Tibial nerve (tissue), 4 donors: ENCODE measurements at regions not wholly inside any gene's neighbourhood (a gene's known extent, or its start where the extent isn't known, plus 50 kb on each side); places are given as distances from the start of the nearest gene placed in this dataset.

Experiments used
- DNase-seq, 2 donors: peaks; one replicate each; pipeline ENCODE4 v3.0.0-alpha.2; 2019; ENCODE audit warnings: low spot score in 2 of 2
- H3K27ac ChIP-seq, 4 donors: fragments of 200-600 bp; sonication (generic) in 3 of 4; one replicate each; pipeline ENCODE4 v1.5.1; 2017 to 2019; ENCODE audit warnings: mild to moderate bottlenecking in 1 of 4
- H3K27me3 ChIP-seq, 2 donors: fragments of 200-600 bp; sonication (generic) in 1 of 2; one replicate each; pipeline versions ENCODE4 v1.5.1 to v1.6.0; 2017 to 2019
- H3K36me3 ChIP-seq, 3 donors: fragments of 200-600 bp; sonication (generic); one replicate each; pipeline ENCODE4 v1.5.1; 2018 to 2019
- H3K4me1 ChIP-seq, 4 donors: fragments of 200-600 bp; sonication (generic) in 3 of 4; one replicate each; pipeline ENCODE4 v1.5.1; 2017 to 2019
- H3K4me3 ChIP-seq, 4 donors: fragments of 200-600 bp; sonication (generic) in 3 of 4; one replicate each; pipeline ENCODE4 v1.5.1; 2017 to 2019; ENCODE audit warnings: mild to moderate bottlenecking in 1 of 4, moderate library complexity in 1 of 4
- H3K9me3 ChIP-seq, 4 donors: fragments of 200-600 bp; sonication (generic) in 3 of 4; one replicate each; pipeline ENCODE4 v1.5.1; 2017 to 2019
- CTCF ChIP-seq, 5 experiments: fragments of 200-600 bp in 3 of 5; fragments of 450-650 bp in 2 of 5; sonication (generic) in 3 of 5; IDR thresholded peaks; one replicate each; pipeline ENCODE4 v1.5.1; 2016 to 2019; ENCODE audit warnings: antibody characterized with exemption in 5 of 5, mild to moderate bottlenecking in 3 of 5, moderate library complexity in 2 of 5
- EP300 ChIP-seq, 2 donors: sonication (generic); formaldehyde crosslinking; IDR thresholded peaks; one replicate each; pipeline ENCODE4 v1.6.1; 2017; ENCODE audit warnings: antibody characterized with exemption in 2 of 2, mild to moderate bottlenecking in 1 of 2
- POLR2A ChIP-seq, 2 donors: fragments of 450-650 bp; IDR thresholded peaks; one replicate each; pipeline ENCODE4 v1.6.1; 2017; ENCODE audit warnings: antibody characterized with exemption in 2 of 2, mild to moderate bottlenecking in 2 of 2, moderate library complexity in 2 of 2
- WGBS, 2 donors: methylation state at CpG; one replicate each; pipeline ENCODE4 v1.1.5; 2018; 5-methylcytosine and 5-hydroxymethylcytosine counted together

DNA sequence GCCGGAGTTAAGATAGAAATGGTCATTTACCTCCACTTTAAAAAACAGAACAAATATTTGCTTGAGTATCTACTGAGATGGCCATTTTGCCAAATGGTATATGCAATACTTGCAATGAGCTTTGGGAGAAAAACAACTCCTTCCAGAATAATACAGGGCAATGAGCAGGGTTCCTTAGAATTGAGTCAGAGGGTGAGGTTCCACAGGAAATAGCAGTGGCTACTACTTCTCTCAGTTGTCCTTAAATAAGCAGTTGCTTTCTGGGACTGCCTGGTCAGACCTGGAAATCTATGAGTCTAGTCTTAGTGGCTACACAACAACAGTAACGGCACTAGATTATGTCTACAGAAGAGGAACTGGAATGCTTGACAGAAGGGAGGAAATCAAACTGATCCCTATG, 80.9 kb upstream of the CCDC85A start:
- no peak for DNase-seq
- Histone ChIP-seq H3K4me3 (no peak overlapping the region), H3K4me1 (no peaks in the 10 kb centered on the region), H3K27ac (no peak overlapping the region), H3K9me3 (no peaks in the 10 kb centered on the region), H3K27me3 (no peaks in the 10 kb centered on the region), H3K36me3 (no peaks in the 10 kb centered on the region)
- 93 to 95% methylated on average over 2 of the region's 2 CpGs for WGBS, 2 donors
- TF ChIP-seq EP300 (IDR thresholded peaks at IDR 0.05) = no peak

- H3K9me3 ChIP-seq = no peaks in the 10 kb centered on the region
- H3K27me3 ChIP-seq = no peaks in the 10 kb centered on the region
- no peak overlapping the region for H3K27ac ChIP-seq
- H3K4me3 ChIP-seq = no peak overlapping the region
- no peaks in the 10 kb centered on the region for H3K36me3 ChIP-seq
- no peak for TF ChIP-seq CTCF (IDR thresholded peaks at IDR 0.05)
- TF ChIP-seq POLR2A (IDR thresholded peaks at IDR 0.05) = no peak
- TF ChIP-seq EP300 (IDR thresholded peaks at IDR 0.05) = no peak
- DNase-seq = no peak
- 43 to 67% methylated on average over 1 of the region's 1 CpG for WGBS, 2 donors
- no peaks in the 10 kb centered on the region for H3K4me1 ChIP-seq
Measured at GRCh38 chr2:56104962-56105361, 78.8 kb upstream of the CCDC85A start.

DNA sequence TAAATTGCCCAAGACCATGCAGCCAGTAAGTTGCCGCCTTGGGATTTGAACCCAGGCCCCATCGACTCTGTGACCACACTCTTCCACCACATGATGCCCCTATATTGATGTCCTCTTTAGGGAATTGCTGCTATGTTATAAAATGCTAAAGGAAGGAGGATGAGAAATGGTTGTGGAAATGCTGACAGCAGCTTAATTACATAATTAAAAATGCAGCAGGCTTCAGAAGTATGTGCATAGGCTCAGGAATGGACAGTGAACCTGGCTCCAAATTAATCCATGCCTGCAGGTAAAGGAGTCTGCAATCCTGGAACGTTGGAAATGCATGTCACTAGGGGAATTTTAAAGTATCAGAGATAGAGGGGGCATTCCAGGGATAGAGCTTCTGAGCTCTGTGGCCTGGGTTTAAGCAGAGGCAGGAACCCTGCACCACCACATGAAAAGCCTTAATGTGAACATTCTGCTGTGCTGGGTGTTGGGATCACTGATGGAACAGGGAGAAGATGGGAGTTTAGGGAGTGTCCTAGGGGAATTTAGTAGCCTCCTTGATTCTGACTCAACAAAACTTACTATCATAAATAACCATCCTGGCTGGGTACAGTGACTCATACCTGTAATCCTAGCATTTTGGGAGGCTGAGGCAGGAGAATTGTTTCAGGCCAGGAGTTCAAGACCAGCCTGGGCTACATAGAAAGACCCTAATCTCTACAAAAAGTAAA, 76.1 kb upstream of the CCDC85A start:
- Histone ChIP-seq H3K27ac (no peak overlapping the region), H3K9me3 (no peaks in the 10 kb centered on the region), H3K27me3 (no peaks in the 10 kb centered on the region), H3K36me3 (no peaks in the 10 kb centered on the region), H3K4me1 (no peaks in the 10 kb centered on the region), H3K4me3 (no peak overlapping the region)
- no peak for DNase-seq
- no peak for TF ChIP-seq CTCF (IDR thresholded peaks at IDR 0.05)
- no peak for TF ChIP-seq EP300 (IDR thresholded peaks at IDR 0.05)
- TF ChIP-seq POLR2A (IDR thresholded peaks at IDR 0.05) = no peak
- 69 to 71% methylated on average over 3 of the region's 3 CpGs for WGBS, 2 donors

GRCh38 chr2:56108806-56109205, 75.0 kb upstream of the CCDC85A start:
- DNase-seq = no peak
- Histone ChIP-seq H3K4me1 (no peaks in the 10 kb centered on the region), H3K27ac (no peak overlapping the region), H3K27me3 (no peaks in the 10 kb centered on the region), H3K36me3 (no peaks in the 10 kb centered on the region), H3K9me3 (no peaks in the 10 kb centered on the region), H3K4me3 (no peak overlapping the region)
- TF ChIP-seq EP300 (IDR thresholded peaks at IDR 0.05) = no peak
- no peak for TF ChIP-seq CTCF (IDR thresholded peaks at IDR 0.05)
- no peak for TF ChIP-seq POLR2A (IDR thresholded peaks at IDR 0.05)
- WGBS, 2 donors = 52 to 55% methylated on average over 2 of the region's 2 CpGs

DNA sequence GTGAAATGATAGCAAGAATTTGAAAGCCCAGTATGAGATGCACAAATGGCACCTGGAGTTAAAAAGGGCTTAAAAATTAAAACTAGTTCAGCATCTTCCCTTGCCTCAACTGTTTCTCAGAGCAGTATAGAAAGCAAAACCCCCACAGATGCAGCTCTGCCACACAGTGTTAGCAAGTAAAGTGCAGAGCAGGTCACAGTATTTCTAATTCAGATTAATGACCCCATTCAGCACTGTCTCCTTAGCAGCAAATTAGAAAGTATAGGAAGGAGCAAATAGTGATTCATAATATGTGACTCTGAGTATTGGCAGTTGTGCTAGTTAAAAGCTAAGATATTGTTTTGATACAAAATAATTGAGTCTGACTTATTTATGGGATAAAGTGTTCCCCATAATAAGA, 73.8 kb upstream of the CCDC85A start:
- TF ChIP-seq POLR2A (IDR thresholded peaks at IDR 0.05) = no peak
- TF ChIP-seq CTCF (IDR thresholded peaks at IDR 0.05) = no peak
- no peak for TF ChIP-seq EP300 (IDR thresholded peaks at IDR 0.05)
- H3K4me3 ChIP-seq = no peak overlapping the region
- H3K27me3 ChIP-seq = no peaks in the 10 kb centered on the region
- no peak overlapping the region for H3K27ac ChIP-seq
- no peak for DNase-seq
- no peaks in the 10 kb centered on the region for H3K9me3 ChIP-seq
- H3K36me3 ChIP-seq = no peaks in the 10 kb centered on the region
- no peaks in the 10 kb centered on the region for H3K4me1 ChIP-seq
